ENCODE measurements at regions not wholly inside any gene's neighbourhood (a gene's known extent, or its start where the extent isn't known, plus 50 kb on each side); places are given as distances from the start of the nearest gene placed in this dataset.

- DNase-seq (no peak), ATAC-seq (no peak)
- H3K36me3 ChIP-seq (ENCODE audit: low read depth, low read length), result no peaks in the 10 kb centered on the region
- no peaks in the 10 kb centered on the region for H3K79me2 ChIP-seq (ENCODE audit: low read length)
- TF ChIP-seq CTCF (conservative IDR thresholded peaks at IDR 0.05; ENCODE audit: low read depth, low read length), result no peak
- no peak for TF ChIP-seq EZH2phosphoT487 (IDR thresholded peaks at IDR 0.05; ENCODE audit: borderline replicate concordance, low read length)
- no peak for TF ChIP-seq EZH2 (IDR thresholded peaks at IDR 0.05; ENCODE audit: low read length, unreplicated experiment)
- no peaks in the 10 kb centered on the region for H3F3A ChIP-seq (ENCODE audit: low read length, unreplicated experiment)
- no peak overlapping the region for H3K4me3 ChIP-seq (ENCODE audit: low read length)
- H2AFZ ChIP-seq (ENCODE audit: low read length), result no peak overlapping the region
- H3K9me2 ChIP-seq (replicated peaks; ENCODE audit: low read length), result no peaks in the 10 kb centered on the region
- BruUV-seq (replicated peaks), result no TSS peak
- H3K9ac ChIP-seq (ENCODE audit: low read length), result no peak overlapping the region
- H4K20me1 ChIP-seq (ENCODE audit: low read length), result no peaks in the 10 kb centered on the region
- intact Hi-C loops (cut with micrococcal nuclease), result no loop called here
- no peaks in the 10 kb centered on the region for H3K27me3 ChIP-seq (ENCODE audit: low read length)
- H3K4me2 ChIP-seq (ENCODE audit: low read length), result no peak overlapping the region
- CTCF ChIA-PET, result no interaction called here
- no peaks in the 10 kb centered on the region for H3K4me1 ChIP-seq (ENCODE audit: insufficient read depth, low read length)
- POLR2A ChIA-PET (ENCODE audit: unreplicated experiment), result no interaction called here
- H3K27ac ChIP-seq (ENCODE audit: low read length), result no peak overlapping the region
- H3K9me3 ChIP-seq (ENCODE audit: low read length), result 0 out of 2 replicates have a peak, but pooled peaks cover 8% of the 10 kb centered on the region
Observed at GRCh38 chr6:62714112-62714511, 428.1 kb upstream of the KHDRBS2 start.

GRCh38 chr6:62711750-62712149 is 425.7 kb upstream of the KHDRBS2 start:
- ATAC-seq, result no peak
- no peaks in the 10 kb centered on the region for H3K79me2 ChIP-seq (ENCODE audit: low read length)
- DNase-seq, result no peak
- TF ChIP-seq EZH2 (IDR thresholded peaks at IDR 0.05; ENCODE audit: low read length, unreplicated experiment) (no peak), CTCF (conservative IDR thresholded peaks at IDR 0.05; ENCODE audit: low read depth, low read length) (no peak), EZH2phosphoT487 (IDR thresholded peaks at IDR 0.05; ENCODE audit: borderline replicate concordance, low read length) (no peak)
- no peak overlapping the region for H3K4me2 ChIP-seq (ENCODE audit: low read length)
- no peaks in the 10 kb centered on the region for H4K20me1 ChIP-seq (ENCODE audit: low read length)
- 0 out of 2 replicates have a peak, but pooled peaks cover 8% of the 10 kb centered on the region for H3K9me3 ChIP-seq (ENCODE audit: low read length)
- no TSS peak for BruUV-seq (replicated peaks)
- ChIA-PET CTCF (no interaction called here), POLR2A (ENCODE audit: unreplicated experiment) (no interaction called here)
- no peaks in the 10 kb centered on the region for H3K9me2 ChIP-seq (replicated peaks; ENCODE audit: low read length)
- no peaks in the 10 kb centered on the region for H3K36me3 ChIP-seq (ENCODE audit: low read depth, low read length)
- H3K27ac ChIP-seq (ENCODE audit: low read length), result no peak overlapping the region
- no peak overlapping the region for H2AFZ ChIP-seq (ENCODE audit: low read length)
- H3K4me1 ChIP-seq (ENCODE audit: insufficient read depth, low read length), result no peaks in the 10 kb centered on the region
- H3K9ac ChIP-seq (ENCODE audit: low read length), result no peak overlapping the region
- no peaks in the 10 kb centered on the region for H3K27me3 ChIP-seq (ENCODE audit: low read length)
- intact Hi-C loops (cut with micrococcal nuclease), result no loop called here
- no peaks in the 10 kb centered on the region for H3F3A ChIP-seq (ENCODE audit: low read length, unreplicated experiment)
- H3K4me3 ChIP-seq (ENCODE audit: low read length), result no peak overlapping the region

- no peaks in the 10 kb centered on the region for H4K20me1 ChIP-seq (ENCODE audit: low read length)
- ATAC-seq (no peak), DNase-seq (no peak)
- TF ChIP-seq EZH2 (IDR thresholded peaks at IDR 0.05; ENCODE audit: low read length, unreplicated experiment) (no peak), CTCF (conservative IDR thresholded peaks at IDR 0.05; ENCODE audit: low read depth, low read length) (no peak), EZH2phosphoT487 (IDR thresholded peaks at IDR 0.05; ENCODE audit: borderline replicate concordance, low read length) (no peak)
- H3K36me3 ChIP-seq (ENCODE audit: low read depth, low read length), result no peaks in the 10 kb centered on the region
- no peak overlapping the region for H3K4me2 ChIP-seq (ENCODE audit: low read length)
- BruUV-seq (replicated peaks), result no TSS peak
- H3K9me3 ChIP-seq (ENCODE audit: low read length), result no peaks in the 10 kb centered on the region
- H3K27ac ChIP-seq (ENCODE audit: low read length), result no peak overlapping the region
- no peaks in the 10 kb centered on the region for H3F3A ChIP-seq (ENCODE audit: low read length, unreplicated experiment)
- ChIA-PET POLR2A (ENCODE audit: unreplicated experiment) (no interaction called here), CTCF (no interaction called here)
- intact Hi-C loops (cut with micrococcal nuclease), result no loop called here
- H3K4me1 ChIP-seq (ENCODE audit: insufficient read depth, low read length), result no peaks in the 10 kb centered on the region
- no peak overlapping the region for H2AFZ ChIP-seq (ENCODE audit: low read length)
- H3K4me3 ChIP-seq (ENCODE audit: low read length), result no peak overlapping the region
- no peaks in the 10 kb centered on the region for H3K9me2 ChIP-seq (replicated peaks; ENCODE audit: low read length)
- no peak overlapping the region for H3K9ac ChIP-seq (ENCODE audit: low read length)
- H3K79me2 ChIP-seq (ENCODE audit: low read length), result no peaks in the 10 kb centered on the region
- H3K27me3 ChIP-seq (ENCODE audit: low read length), result no peaks in the 10 kb centered on the region
Observed at GRCh38 chr6:62707914-62708313, 421.9 kb upstream of the KHDRBS2 start.
